ENCODE measurements at regions not wholly inside any gene's neighbourhood (a gene's known extent, or its start where the extent isn't known, plus 50 kb on each side); places are given as distances from the start of the nearest gene placed in this dataset.

GRCh38 chr4:173457893-173458292 lies 59.0 kb upstream of the SCRG1 start:
- Histone ChIP-seq H3K4me2 (ENCODE audit: insufficient read depth in 1 of 2, low read depth in 2 of 2, low read length in 2 of 2) (no peak overlapping the region), H3K23ac (ENCODE audit: insufficient read length) (no peak overlapping the region), H4K20me1 (replicated peaks in 1 of 2; ENCODE audit: control insufficient read depth in 1 of 2, insufficient read depth in 2 of 2, low read length in 2 of 2) (no peaks in the 10 kb centered on the region), H3K9me3 (ENCODE audit: insufficient read depth in 2 of 2, low read depth in 1 of 2, low read length in 1 of 2) (no peaks in the 10 kb centered on the region), H3K23me2 (ENCODE audit: low read depth, low read length) (no peaks in the 10 kb centered on the region), H3K14ac (ENCODE audit: insufficient read length) (no peak overlapping the region), H3K9ac (replicated peaks in 1 of 4; ENCODE audit: extremely low read depth in 1 of 4, low read depth in 3 of 4, low read length in 3 of 4) (no peak overlapping the region), H3K56ac (replicated peaks; ENCODE audit: insufficient read length, low read depth, low read length) (no peak overlapping the region), H4K91ac (replicated peaks; ENCODE audit: insufficient read length, low read length) (no peak overlapping the region), H3K79me1 (ENCODE audit: low read depth, low read length) (no peaks in the 10 kb centered on the region), H3K79me2 (ENCODE audit: control insufficient read depth in 1 of 2, insufficient read depth in 2 of 2, low read length in 2 of 2) (no peaks in the 10 kb centered on the region), H2BK20ac (ENCODE audit: low read length) (no peak overlapping the region), H2BK120ac (replicated peaks; ENCODE audit: low read depth, low read length) (no peak overlapping the region), H2BK15ac (ENCODE audit: low read length) (no peak overlapping the region), H4K8ac (ENCODE audit: extremely low read depth, insufficient read depth, low read length) (no peak overlapping the region), H3K18ac (ENCODE audit: extremely low read depth, low read length) (no peak overlapping the region), H3K4me1 (replicated peaks in 1 of 4; ENCODE audit: control insufficient read depth in 3 of 4, insufficient read depth in 4 of 4, low read length in 3 of 4) (no peaks in the 10 kb centered on the region), H4K5ac (ENCODE audit: insufficient read length, low read depth, low read length) (no peak overlapping the region), H3K36me3 (ENCODE audit: control insufficient read depth in 2 of 4, insufficient read depth in 4 of 4, low read length in 3 of 4) (no peaks in the 10 kb centered on the region), H3K27ac (ENCODE audit: low read depth, low read length) (no peak overlapping the region), H2BK12ac (ENCODE audit: low read depth, low read length) (no peak overlapping the region), H3K27me3 (replicated peaks in 1 of 4; ENCODE audit: control insufficient read depth in 3 of 4, extremely low read depth in 1 of 4, insufficient read depth in 3 of 4, low read length in 3 of 4) (0 out of 7 replicates have a peak, but pooled peaks cover 0 to 2% (median 0%) of the 10 kb centered on the region in 4 experiments), H3K4ac (replicated peaks; ENCODE audit: insufficient read length, low read depth, low read length) (no peak overlapping the region), H2BK5ac (ENCODE audit: low read depth, low read length) (no peak overlapping the region), H3K4me3 (ENCODE audit: extremely low read depth in 1 of 4, insufficient read depth in 2 of 4, low read depth in 3 of 4, low read length in 4 of 4) (no peak overlapping the region), H2AFZ (ENCODE audit: low read length) (no peak overlapping the region), H2AK5ac (ENCODE audit: low read depth, low read length) (no peak overlapping the region)
- FAIRE-seq = no peak
- POLR2A ChIA-PET (ENCODE audit: partially characterized antibody) = no interaction called here
- CTCF ChIA-PET (ENCODE audit: partially characterized antibody) = interaction anchor here (0.6 to 2.2 kb wide), 4 partner anchors 15 to 494 kb away, joined by 3 to 12 read pairs (median 4); no protein-coding TSS in a partner anchor
- TF ChIP-seq CBX8 (IDR thresholded peaks at IDR 0.05; ENCODE audit: borderline replicate concordance, low read depth, low read length) = no peak
- no peak for TF ChIP-seq SIRT6 (IDR thresholded peaks at IDR 0.05; ENCODE audit: low read length)
- no peak for TF ChIP-seq BACH1 (IDR thresholded peaks at IDR 0.05; ENCODE audit: low read length)
- no peak for TF ChIP-seq SP1 (IDR thresholded peaks at IDR 0.05; ENCODE audit: low read depth, low read length)
- TF ChIP-seq RXRA (IDR thresholded peaks at IDR 0.05; ENCODE audit: insufficient read depth, low read depth, low read length) = no peak
- no peak for TF ChIP-seq RFX5 (IDR thresholded peaks at IDR 0.05; ENCODE audit: borderline replicate concordance, low read depth, low read length)
- TF ChIP-seq TBP (IDR thresholded peaks at IDR 0.05; ENCODE audit: low read depth, low read length) = no peak
- TF ChIP-seq POLR2AphosphoS5 (IDR thresholded peaks at IDR 0.05; ENCODE audit: low read depth, low read length) = no peak
- no peak for TF ChIP-seq SIX5 (IDR thresholded peaks at IDR 0.05; ENCODE audit: low read depth, low read length)
- TF ChIP-seq SAP30 (IDR thresholded peaks at IDR 0.05; ENCODE audit: insufficient read depth, insufficient replicate concordance, low read length) = no peak
- TF ChIP-seq RNF2 (IDR thresholded peaks at IDR 0.05; ENCODE audit: borderline replicate concordance, low read depth, low read length, missing control alignments, poor library complexity, severe bottlenecking) = no peak
- no peak for TF ChIP-seq MAX (IDR thresholded peaks at IDR 0.05)
- no peak for TF ChIP-seq E2F6 (IDR thresholded peaks at IDR 0.05)
- no peak for TF ChIP-seq JUN (IDR thresholded peaks at IDR 0.05; ENCODE audit: low read depth, low read length)
- TF ChIP-seq YY1 (IDR thresholded peaks at IDR 0.05; ENCODE audit: low read depth, low read length) = no peak
- WGBS, 2 experiments (ENCODE audit: extremely low coverage in 1 of 2, insufficient coverage in 1 of 2, insufficient read length in 1 of 2, insufficient replicate concordance in 2 of 2, low coverage in 1 of 2, low lambda C conversion rate in 2 of 2, missing lambda C conversion rate in 1 of 2) = 85% methylated on average over 1 of the region's 1 CpG; no CpG with 5 or more reads in 1 of the 2 experiments
- DNase-seq (ENCODE audit: low read depth in 1 of 2, low spot score in 2 of 2) = no peak

All from H1 (cell line).